Spleen (tissue), 11 donors: ENCODE measurements at regions not wholly inside any gene's neighbourhood (a gene's known extent, or its start where the extent isn't known, plus 50 kb on each side); places are given as distances from the start of the nearest gene placed in this dataset.

Experiments
- DNase-seq: peaks from one replicate; pipeline ENCODE4 v3.0.0-alpha.2; 2020
- H3K27ac ChIP-seq, 8 donors: fragments of 200-600 bp; sonication (generic) in 7 of 8; 1 replicate in 4 of 8; 2 replicates in 4 of 8; pipeline versions ENCODE4 v1.5.0 to v1.8.0; 2016 to 2021; ENCODE audit warnings: inconsistent platforms in 4 of 8, mild to moderate bottlenecking in 4 of 8, moderate library complexity in 1 of 8
- H3K27me3 ChIP-seq, 7 donors: fragments of 200-600 bp; sonication (generic) in 6 of 7; replicated peaks in 1 of 7; 1 replicate in 4 of 7; 2 replicates in 3 of 7; pipeline versions ENCODE4 v1.5.0 to v1.8.0; 2016 to 2021; ENCODE audit warnings: inconsistent platforms in 3 of 7, mild to moderate bottlenecking in 1 of 7
- H3K36me3 ChIP-seq, 6 donors: fragments of 200-600 bp; sonication (generic) in 5 of 6; 1 replicate in 4 of 6; 2 replicates in 2 of 6; pipeline versions ENCODE4 v1.5.0 to v1.8.0; 2016 to 2021; ENCODE audit warnings: inconsistent platforms in 2 of 6
- H3K4me1 ChIP-seq, 6 donors: fragments of 200-600 bp; sonication (generic) in 5 of 6; 1 replicate in 3 of 6; 2 replicates in 3 of 6; pipeline versions ENCODE4 v1.5.0 to v1.8.0; 2016 to 2021; ENCODE audit warnings: inconsistent platforms in 3 of 6
- H3K4me3 ChIP-seq, 8 donors: fragments of 200-600 bp; sonication (generic) in 7 of 8; 1 replicate in 4 of 8; 2 replicates in 4 of 8; pipeline versions ENCODE4 v1.5.0 to v1.8.0; 2016 to 2021; ENCODE audit warnings: inconsistent platforms in 4 of 8, mild to moderate bottlenecking in 4 of 8, moderate library complexity in 2 of 8
- H3K9me3 ChIP-seq, 8 donors: fragments of 200-600 bp; sonication (generic) in 7 of 8; 1 replicate in 4 of 8; 2 replicates in 4 of 8; pipeline versions ENCODE4 v1.5.0 to v1.8.0; 2016 to 2021; ENCODE audit warnings: inconsistent platforms in 4 of 8
- POLR2A ChIP-seq, 3 donors: fragments of 450-650 bp; IDR thresholded peaks; one replicate each; pipeline ENCODE4 v1.5.1; 2017; ENCODE audit warnings: antibody characterized with exemption in 3 of 3, mild to moderate bottlenecking in 1 of 3
- POLR2AphosphoS5 ChIP-seq, 3 donors: sonication (generic); formaldehyde crosslinking; IDR thresholded peaks; one replicate each; pipeline ENCODE4 v1.5.1; 2017; ENCODE audit warnings: antibody characterized with exemption in 3 of 3
- WGBS, 5 donors: extraction: QIAGEN DNeasy Blood & Tissue Kit in 3 of 5; methylation state at CpG; one replicate each; pipeline versions ENCODE4 v1.1.5 to v1.1.7; 2013 to 2018; 5-methylcytosine and 5-hydroxymethylcytosine counted together
- intact Hi-C: fragments of 100-400 bp; cut with DNase I; formaldehyde crosslinking; loops from one replicate; pipeline ENCODE4 v1.15.0; 2023; ENCODE audit warnings: low total_unique reads
- TF ChIP-seq, protein P1 (sequence below), 11 experiments: fragments of 200-600 bp in 7 of 11; fragments of 450-650 bp in 4 of 11; sonication (generic) in 4 of 11; IDR thresholded peaks in 8 of 11; conservative IDR thresholded peaks in 3 of 11; 1 replicate in 7 of 11; 2 replicates in 4 of 11; pipeline versions ENCODE4 v1.4.0 to v1.8.0; 2016 to 2021; ENCODE audit warnings: antibody characterized with exemption in 11 of 11, inconsistent platforms in 4 of 11, mild to moderate bottlenecking in 1 of 11
- donor health status: healthy with polysubstance abuse.
- donor health status: DM: no; HTN: no; CAD: no; lungs with moderate emphysema.
- donor health status: DM: no; HTN: no; CAD: no.
- donor health status: Bipolar disorder and iron deficiency.
- donor health status: healthy.
- donor health status: DM: no; HTN: no; CAD: no.
- donor health status: DM: yes; HTN: yes; CAD: no.

DNA sequence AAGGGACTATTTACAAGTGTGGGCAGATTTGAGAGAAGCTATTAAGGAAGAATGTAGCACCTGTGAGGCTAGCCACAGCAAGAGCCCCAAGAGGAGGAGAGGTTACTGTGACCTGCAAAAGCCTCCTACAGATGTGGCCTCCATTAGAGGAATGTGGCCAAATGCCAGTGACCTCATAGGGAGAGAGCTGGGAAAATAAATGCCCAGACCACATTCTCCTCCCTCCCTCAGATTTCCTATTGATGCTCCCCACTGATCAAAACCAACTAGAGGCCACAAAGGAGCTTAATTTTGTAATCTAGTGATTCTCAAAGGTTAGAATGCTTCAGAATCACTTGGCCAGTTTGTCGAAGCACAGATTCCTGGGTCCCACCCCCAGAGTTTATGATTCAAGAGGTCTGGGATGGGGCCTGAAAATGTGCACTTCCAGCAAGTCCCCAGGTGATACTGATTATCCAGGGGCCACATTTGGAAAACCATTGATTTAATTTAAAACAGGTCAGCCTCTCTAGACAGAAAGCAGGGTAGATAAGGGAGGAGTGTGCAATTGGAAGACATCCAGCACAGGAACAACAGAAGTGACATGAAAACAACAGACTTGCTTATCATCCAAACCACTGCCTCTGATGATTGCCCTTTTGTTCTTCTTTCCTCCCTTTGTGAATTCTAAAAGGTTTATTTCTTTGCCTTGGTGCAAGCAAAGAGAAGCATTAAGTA lies 61.2 kb upstream of the RBBP8 start:
- intact Hi-C loops, result no loop called here
- 75 to 87% (median 85%) methylated on average over 1 of the region's 1 CpG for WGBS, 5 donors

DNA sequence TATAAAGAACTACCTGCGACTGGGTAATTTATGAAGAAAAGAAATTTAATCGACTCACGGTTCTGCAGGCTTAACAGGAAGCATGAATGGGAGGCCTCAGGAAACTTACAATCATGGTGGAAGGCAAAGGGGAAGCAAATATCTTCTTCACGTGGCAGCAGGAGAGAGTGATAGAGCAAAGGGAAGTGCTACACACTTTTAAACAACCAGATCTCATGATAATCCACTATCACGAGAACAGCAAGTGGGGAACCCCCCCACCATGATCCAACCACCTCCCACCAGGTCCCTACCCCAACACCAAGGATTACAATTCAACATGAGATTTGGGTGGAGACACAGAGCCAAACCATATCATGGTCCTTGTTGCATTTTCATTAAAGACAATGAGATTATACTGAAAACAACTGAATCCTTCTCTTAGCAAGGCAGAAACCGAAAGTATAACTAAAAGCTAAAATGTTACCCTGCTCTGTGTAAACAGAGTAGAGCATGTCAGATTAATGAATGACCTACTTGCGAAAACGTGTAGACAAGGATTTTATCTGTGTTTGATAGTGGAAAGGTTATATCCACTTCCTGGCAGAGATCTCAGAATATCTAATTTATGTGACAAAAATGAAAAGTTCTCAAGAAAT lies 60.1 kb upstream of the RBBP8 start:
- 35 to 55% (median 41%) methylated on average over 8 of the region's 8 CpGs for WGBS, 5 donors
- TF ChIP-seq, protein P1, sequence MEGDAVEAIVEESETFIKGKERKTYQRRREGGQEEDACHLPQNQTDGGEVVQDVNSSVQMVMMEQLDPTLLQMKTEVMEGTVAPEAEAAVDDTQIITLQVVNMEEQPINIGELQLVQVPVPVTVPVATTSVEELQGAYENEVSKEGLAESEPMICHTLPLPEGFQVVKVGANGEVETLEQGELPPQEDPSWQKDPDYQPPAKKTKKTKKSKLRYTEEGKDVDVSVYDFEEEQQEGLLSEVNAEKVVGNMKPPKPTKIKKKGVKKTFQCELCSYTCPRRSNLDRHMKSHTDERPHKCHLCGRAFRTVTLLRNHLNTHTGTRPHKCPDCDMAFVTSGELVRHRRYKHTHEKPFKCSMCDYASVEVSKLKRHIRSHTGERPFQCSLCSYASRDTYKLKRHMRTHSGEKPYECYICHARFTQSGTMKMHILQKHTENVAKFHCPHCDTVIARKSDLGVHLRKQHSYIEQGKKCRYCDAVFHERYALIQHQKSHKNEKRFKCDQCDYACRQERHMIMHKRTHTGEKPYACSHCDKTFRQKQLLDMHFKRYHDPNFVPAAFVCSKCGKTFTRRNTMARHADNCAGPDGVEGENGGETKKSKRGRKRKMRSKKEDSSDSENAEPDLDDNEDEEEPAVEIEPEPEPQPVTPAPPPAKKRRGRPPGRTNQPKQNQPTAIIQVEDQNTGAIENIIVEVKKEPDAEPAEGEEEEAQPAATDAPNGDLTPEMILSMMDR (IDR thresholded peaks at IDR 0.05 in 8 of 11, conservative IDR thresholded peaks at IDR 0.05 in 3 of 11), result no peak
- TF ChIP-seq POLR2A (IDR thresholded peaks at IDR 0.05) (no peak), POLR2AphosphoS5 (IDR thresholded peaks at IDR 0.05) (no peak)
- Histone ChIP-seq H3K27me3 (no peaks in the 10 kb centered on the region), H3K36me3 (no peaks in the 10 kb centered on the region), H3K27ac (peak overlapping the region in 1 of 8 donors; percentile 46), H3K4me1 (peaks cover 0 to 7% (median 4%) of the 10 kb centered on the region in 6 donors), H3K9me3 (no peaks in the 10 kb centered on the region), H3K4me3 (peak overlapping the region in 1 of 8 donors; percentile 21)
- intact Hi-C loops, result no loop called here
- DNase-seq, result no peak

More for the DNA sequence above, 61.2 kb upstream of the RBBP8 start:
- peaks cover 0 to 7% (median 4%) of the 10 kb centered on the region in 6 donors for H3K4me1 ChIP-seq
- TF ChIP-seq, protein P1 (IDR thresholded peaks at IDR 0.05 in 8 of 11, conservative IDR thresholded peaks at IDR 0.05 in 3 of 11), result no peak
- TF ChIP-seq POLR2AphosphoS5 (IDR thresholded peaks at IDR 0.05) (no peak), POLR2A (IDR thresholded peaks at IDR 0.05) (no peak)
- H3K36me3 ChIP-seq, result no peaks in the 10 kb centered on the region
- H3K9me3 ChIP-seq, result no peaks in the 10 kb centered on the region
- no peak overlapping the region for H3K27ac ChIP-seq
- H3K27me3 ChIP-seq, result no peaks in the 10 kb centered on the region
- no peak overlapping the region for H3K4me3 ChIP-seq
- DNase-seq, result no peak

DNA sequence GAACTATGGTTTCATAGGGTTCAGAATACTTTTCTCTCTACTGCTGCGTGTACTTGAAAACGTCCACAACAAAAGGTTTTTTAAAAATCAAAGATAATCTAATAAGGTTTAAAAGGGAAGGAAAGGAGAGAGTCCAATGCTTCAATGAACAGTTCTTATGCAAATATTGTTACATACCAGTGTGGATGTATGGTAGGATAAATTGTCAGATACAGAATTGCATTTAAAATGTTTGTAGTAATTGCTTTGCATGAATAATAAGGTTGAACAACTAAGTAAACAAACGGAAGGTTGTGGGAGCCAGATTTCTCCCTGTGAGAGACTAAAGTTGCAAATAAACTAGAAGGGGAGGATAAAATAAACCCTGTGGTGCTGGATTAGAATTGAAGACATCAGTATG lies 53.8 kb upstream of the RBBP8 start:
- intact Hi-C loops, result no loop called here
- Histone ChIP-seq H3K27me3 (no peaks in the 10 kb centered on the region), H3K27ac (no peak overlapping the region), H3K9me3 (no peaks in the 10 kb centered on the region), H3K4me1 (no peaks in the 10 kb centered on the region), H3K4me3 (no peak overlapping the region), H3K36me3 (no peaks in the 10 kb centered on the region)
- no peak for TF ChIP-seq POLR2A (IDR thresholded peaks at IDR 0.05)
- TF ChIP-seq POLR2AphosphoS5 (IDR thresholded peaks at IDR 0.05), result no peak
- TF ChIP-seq, protein P1 (IDR thresholded peaks at IDR 0.05 in 8 of 11, conservative IDR thresholded peaks at IDR 0.05 in 3 of 11), result no peak
- 83 to 94% (median 92%) methylated on average over 3 of the region's 3 CpGs for WGBS, 5 donors
- DNase-seq, result no peak

DNA sequence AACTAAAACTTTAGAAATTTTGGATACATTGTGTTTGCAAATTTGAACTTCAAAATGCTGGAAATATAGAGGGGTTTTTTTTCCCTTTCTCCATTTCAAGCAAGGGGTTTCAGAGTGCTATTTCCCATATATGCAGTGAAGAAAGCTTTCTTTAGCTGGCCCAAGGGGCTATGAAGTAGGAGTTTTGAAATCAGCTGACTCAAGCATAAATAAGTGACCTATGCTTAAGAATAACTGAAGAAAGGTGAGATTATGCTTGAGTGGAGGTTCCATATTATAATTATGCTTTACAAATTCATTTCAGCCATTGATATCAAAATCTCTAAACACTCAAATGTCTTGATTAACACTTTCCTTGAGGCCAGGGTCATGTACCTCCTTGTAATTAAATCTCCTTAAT lies 51.0 kb upstream of the RBBP8 start:
- H3K4me1 ChIP-seq, result no peaks in the 10 kb centered on the region
- peaks cover 0 to 9% (median 0%) of the 10 kb centered on the region in 8 donors for H3K9me3 ChIP-seq
- intact Hi-C loops, result no loop called here
- H3K27ac ChIP-seq, result no peak overlapping the region
- H3K4me3 ChIP-seq, result no peak overlapping the region
- H3K27me3 ChIP-seq, result peaks cover 0 to 6% (median 0%) of the 10 kb centered on the region in 7 donors
- no peaks in the 10 kb centered on the region for H3K36me3 ChIP-seq
- no peak for TF ChIP-seq POLR2AphosphoS5 (IDR thresholded peaks at IDR 0.05)
- TF ChIP-seq, protein P1 (IDR thresholded peaks at IDR 0.05 in 8 of 11, conservative IDR thresholded peaks at IDR 0.05 in 3 of 11), result no peak
- no peak for TF ChIP-seq POLR2A (IDR thresholded peaks at IDR 0.05)
- DNase-seq, result no peak
